ENCODE measurements at regions not wholly inside any gene's neighbourhood (a gene's known extent, or its start where the extent isn't known, plus 50 kb on each side); places are given as distances from the start of the nearest gene placed in this dataset.

GRCh38 chr11:129720156-129720555 is 95.5 kb upstream of the TMEM45B start:
- Mint-ChIP-seq H3K4me3 (no peak overlapping the region), H3K27me3 (ENCODE audit: low read depth) (peaks cover 5% of the 10 kb centered on the region), H3K9me3 (peaks cover 0 to 4% of the 10 kb centered on the region in 2 experiments; a peak in 2 of 5 replicates), H3K36me3 (ENCODE audit: insufficient read depth in 1 of 3, low read depth in 3 of 3) (no peaks in the 10 kb centered on the region; a peak in 1 of 7 replicates), H3K27ac (no peak overlapping the region), H3K4me1 (peaks cover 4 to 6% of the 10 kb centered on the region in 2 experiments; a peak in 3 of 4 replicates)
- Histone ChIP-seq H2BK5ac (ENCODE audit: insufficient read length, low read length) (no peak overlapping the region), H4K20me1 (ENCODE audit: control insufficient read depth, insufficient read depth, insufficient read length) (no peaks in the 10 kb centered on the region), H3K79me1 (ENCODE audit: insufficient read depth, low read depth, low read length, poor library complexity, severe bottlenecking) (no peaks in the 10 kb centered on the region), H3K9ac (ENCODE audit: extremely low read depth, insufficient read length, low read length) (no peak overlapping the region), H3K23ac (ENCODE audit: insufficient read length, low read depth, low read length) (no peak overlapping the region), H4K8ac (replicated peaks; ENCODE audit: insufficient read length, low read depth, low read length) (no peak overlapping the region), H2BK20ac (ENCODE audit: low read depth, low read length, poor library complexity, severe bottlenecking) (no peak overlapping the region), H2BK120ac (ENCODE audit: low read depth, low read length, poor library complexity, severe bottlenecking) (no peak overlapping the region), H3K4me2 (ENCODE audit: insufficient read depth, insufficient read length, low read length) (no peak overlapping the region), H3K79me2 (ENCODE audit: insufficient read depth, low read length) (no peaks in the 10 kb centered on the region), H3K18ac (ENCODE audit: insufficient read length, low read depth, low read length) (no peak overlapping the region), H3K14ac (ENCODE audit: insufficient read depth, low read length) (no peak overlapping the region), H4K5ac (ENCODE audit: insufficient read length, low read depth, low read length) (no peak overlapping the region), H2AFZ (ENCODE audit: low read length) (no peak overlapping the region), H3K56ac (ENCODE audit: insufficient read length, low read depth, low read length) (no peak overlapping the region), H3K27me3 (ENCODE audit: insufficient read depth, low read length) (no peaks in the 10 kb centered on the region), H4K91ac (ENCODE audit: insufficient read length, low read depth, low read length) (no peak overlapping the region), H3T11ph (ENCODE audit: low read length) (no peak overlapping the region), H2BK15ac (ENCODE audit: low read depth, low read length) (no peak overlapping the region), H3K4ac (ENCODE audit: low read depth, low read length) (no peak overlapping the region), H3K23me2 (ENCODE audit: insufficient read length, low read depth, low read length, poor library complexity, severe bottlenecking) (no peaks in the 10 kb centered on the region), H3K4me1 (ENCODE audit: insufficient read depth, low read length) (no peaks in the 10 kb centered on the region), H2AK5ac (ENCODE audit: insufficient read length, low read length) (no peak overlapping the region), H3K9me3 (ENCODE audit: control insufficient read depth, low read depth, low read length) (no peaks in the 10 kb centered on the region), H2BK12ac (ENCODE audit: insufficient read length, low read depth, low read length) (no peak overlapping the region), H3K27ac (ENCODE audit: insufficient read length, low read depth, low read length) (no peak overlapping the region)
- WGBS (ENCODE audit: extremely low coverage, insufficient read length, low lambda C conversion rate) = no CpG with 5 or more reads among the region's 4 CpGs
- no peak for TF ChIP-seq CTCF (conservative IDR thresholded peaks at IDR 0.05)
- DNase-seq = no peak
